GM23338 (cell line): ENCODE measurements at regions not wholly inside any gene's neighbourhood (a gene's known extent, or its start where the extent isn't known, plus 50 kb on each side); places are given as distances from the start of the nearest gene placed in this dataset.

Source experiments
- ATAC-seq: fragments of 200-7000 bp; cut with Tn5 transposase; 3 replicates; pipeline ENCODE4 v1.9.1; 2020
- DNase-seq: peaks from one replicate; pipeline ENCODE4 v3.0.0-alpha.2; 2015; ENCODE audit warnings: low spot score
- H2AFZ ChIP-seq: fragments of 200-600 bp; sonication (generic); 2 replicates; pipeline ENCODE4 v1.8.0; 2016; ENCODE audit warnings: antibody characterized with exemption, mild to moderate bottlenecking, moderate library complexity
- H3F3A ChIP-seq: fragments of 200-600 bp; sonication (generic); replicated peaks from 2 replicates; pipeline ENCODE4 v1.8.0; 2017; ENCODE audit warnings: antibody characterized with exemption, mixed run types, low read depth
- H3K27ac ChIP-seq: fragments of 200-600 bp; sonication (generic); 2 replicates; pipeline ENCODE4 v1.6.1; 2016; ENCODE audit warnings: low read depth
- H3K27me3 ChIP-seq: fragments of 200-600 bp; sonication (generic); 2 replicates; pipeline ENCODE4 v1.8.0; 2016; ENCODE audit warnings: mild to moderate bottlenecking, mixed run types, moderate library complexity; ENCODE audit not compliant: insufficient read depth
- H3K36me3 ChIP-seq: fragments of 200-600 bp; sonication (generic); 2 replicates; pipeline ENCODE4 v1.8.0; 2016; ENCODE audit warnings: mild to moderate bottlenecking; ENCODE audit not compliant: insufficient read depth
- H3K4me1 ChIP-seq: fragments of 200-600 bp; sonication (generic); 2 replicates; pipeline ENCODE4 v1.8.0; 2016; ENCODE audit warnings: mild to moderate bottlenecking, moderate library complexity; ENCODE audit not compliant: insufficient read depth
- H3K4me2 ChIP-seq: fragments of 200-600 bp; sonication (generic); 2 replicates; pipeline ENCODE4 v1.7.1; 2017; ENCODE audit warnings: mixed run types
- H3K4me3 ChIP-seq: fragments of 200-600 bp; sonication (generic); 2 replicates; pipeline ENCODE4 v1.6.1; 2016; ENCODE audit warnings: mixed run types
- H3K79me2 ChIP-seq: fragments of 200-600 bp; sonication (generic); replicated peaks from 2 replicates; pipeline ENCODE4 v1.8.0; 2017; ENCODE audit warnings: mild to moderate bottlenecking; ENCODE audit not compliant: insufficient read depth
- H3K9me2 ChIP-seq: fragments of 200-600 bp; sonication (generic); 2 replicates; pipeline ENCODE4 v1.8.0; 2017; ENCODE audit not compliant: insufficient read depth
- H4K20me1 ChIP-seq: fragments of 200-600 bp; sonication (generic); replicated peaks from 2 replicates; pipeline ENCODE4 v1.8.0; 2017; ENCODE audit warnings: mild to moderate bottlenecking; ENCODE audit not compliant: insufficient read depth
- H3K27ac Mint-ChIP-seq: 2 replicates; pipeline ENCODE4 v1.8.0; 2020; ENCODE audit warnings: inconsistent platforms, mild to moderate bottlenecking, moderate library complexity, mixed read lengths
- H3K27me3 Mint-ChIP-seq: 3 replicates; pipeline ENCODE4 v1.8.0; 2022; ENCODE audit warnings: low read depth, mild to moderate bottlenecking, moderate library complexity, mixed read lengths, inconsistent platforms; ENCODE audit not compliant: insufficient read depth, poor library complexity
- H3K36me3 Mint-ChIP-seq: 3 replicates; pipeline ENCODE4 v1.8.0; 2021; ENCODE audit warnings: low read depth, mild to moderate bottlenecking, inconsistent platforms, moderate library complexity, mixed read lengths
- H3K4me1 Mint-ChIP-seq: 3 replicates; pipeline ENCODE4 v1.8.0; 2020; ENCODE audit warnings: mild to moderate bottlenecking, inconsistent platforms, mixed read lengths
- H3K4me3 Mint-ChIP-seq: 3 replicates; pipeline ENCODE4 v1.8.0; 2021; ENCODE audit warnings: moderate library complexity, mild to moderate bottlenecking, inconsistent platforms, mixed read lengths
- H3K9me3 Mint-ChIP-seq: 3 replicates; pipeline ENCODE4 v1.8.0; 2020; ENCODE audit warnings: moderate library complexity, mild to moderate bottlenecking, inconsistent platforms, mixed read lengths
- CREB1 ChIP-seq: fragments of 250-450 bp; sonication (Bioruptor Pico); IDR thresholded peaks from 2 replicates; pipeline ENCODE4 v1.5.0; 2020; ENCODE audit warnings: low read depth, mild to moderate bottlenecking, moderate library complexity
- EZH2 ChIP-seq: fragments of 200-600 bp; sonication (generic); IDR thresholded peaks from one replicate; pipeline ENCODE4 v1.8.0; 2017; ENCODE audit warnings: antibody characterized with exemption, mild to moderate bottlenecking, low read depth; ENCODE audit not compliant: unreplicated experiment
- EZH2phosphoT487 ChIP-seq: fragments of 200-600 bp; sonication (generic); IDR thresholded peaks from one replicate; pipeline ENCODE4 v1.8.1; 2018; ENCODE audit warnings: antibody characterized with exemption; ENCODE audit not compliant: unreplicated experiment
- JUNB ChIP-seq: IDR thresholded peaks from one replicate; pipeline ENCODE4 v1.6.1; 2016; ENCODE audit warnings: antibody characterized with exemption; ENCODE audit not compliant: unreplicated experiment
- NANOG ChIP-seq: IDR thresholded peaks from 2 replicates; pipeline ENCODE4 v1.6.1; 2016; ENCODE audit warnings: antibody characterized with exemption, borderline replicate concordance
- POLR2AphosphoS5 ChIP-seq: IDR thresholded peaks from 2 replicates; pipeline ENCODE4 v1.6.1; 2016; ENCODE audit warnings: antibody characterized with exemption, low read depth
- STAT1 ChIP-seq: IDR thresholded peaks from one replicate; pipeline ENCODE4 v1.6.1; 2016; ENCODE audit warnings: antibody characterized with exemption; ENCODE audit not compliant: unreplicated experiment
- ZNF114 ChIP-seq: fragments of 250-450 bp; sonication (Bioruptor Pico); IDR thresholded peaks from 2 replicates; pipeline ENCODE4 v1.5.0; 2020; ENCODE audit warnings: mild to moderate bottlenecking, moderate library complexity
- ZNF331 ChIP-seq: fragments of 250-450 bp; sonication (Bioruptor Pico); IDR thresholded peaks from 2 replicates; pipeline ENCODE4 v1.5.0; 2020; ENCODE audit warnings: low read depth, mild to moderate bottlenecking, moderate library complexity
- TF ChIP-seq, protein P1 (sequence below): IDR thresholded peaks from one replicate; pipeline ENCODE4 v1.6.1; 2018; ENCODE audit warnings: antibody characterized with exemption; ENCODE audit not compliant: unreplicated experiment
- TF ChIP-seq, protein P2 (sequence below): IDR thresholded peaks from 2 replicates; pipeline ENCODE4 v1.6.1; 2016; ENCODE audit warnings: antibody characterized with exemption

DNA sequence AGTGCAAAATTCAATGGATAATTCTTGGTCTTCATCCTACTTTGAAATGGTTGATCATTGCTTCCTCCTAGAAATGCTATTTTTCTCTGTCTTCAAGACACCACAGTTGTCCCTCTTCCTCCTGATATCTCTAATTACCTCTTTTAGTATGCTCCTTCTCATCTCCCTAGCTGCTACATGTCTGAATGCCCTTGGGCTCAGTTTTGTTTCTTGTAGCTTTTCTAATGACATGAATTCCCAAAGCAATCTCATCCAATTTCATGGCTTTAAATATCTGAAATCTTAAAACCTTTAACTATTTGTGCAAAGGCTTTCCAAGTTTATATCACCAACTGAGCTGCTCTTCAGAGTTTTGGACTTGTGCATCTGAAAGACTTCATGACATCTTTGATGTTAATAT is 120.2 kb upstream of the RGS17 start (continued):
- TF ChIP-seq JUNB: no peak
- TF ChIP-seq, protein P1, sequence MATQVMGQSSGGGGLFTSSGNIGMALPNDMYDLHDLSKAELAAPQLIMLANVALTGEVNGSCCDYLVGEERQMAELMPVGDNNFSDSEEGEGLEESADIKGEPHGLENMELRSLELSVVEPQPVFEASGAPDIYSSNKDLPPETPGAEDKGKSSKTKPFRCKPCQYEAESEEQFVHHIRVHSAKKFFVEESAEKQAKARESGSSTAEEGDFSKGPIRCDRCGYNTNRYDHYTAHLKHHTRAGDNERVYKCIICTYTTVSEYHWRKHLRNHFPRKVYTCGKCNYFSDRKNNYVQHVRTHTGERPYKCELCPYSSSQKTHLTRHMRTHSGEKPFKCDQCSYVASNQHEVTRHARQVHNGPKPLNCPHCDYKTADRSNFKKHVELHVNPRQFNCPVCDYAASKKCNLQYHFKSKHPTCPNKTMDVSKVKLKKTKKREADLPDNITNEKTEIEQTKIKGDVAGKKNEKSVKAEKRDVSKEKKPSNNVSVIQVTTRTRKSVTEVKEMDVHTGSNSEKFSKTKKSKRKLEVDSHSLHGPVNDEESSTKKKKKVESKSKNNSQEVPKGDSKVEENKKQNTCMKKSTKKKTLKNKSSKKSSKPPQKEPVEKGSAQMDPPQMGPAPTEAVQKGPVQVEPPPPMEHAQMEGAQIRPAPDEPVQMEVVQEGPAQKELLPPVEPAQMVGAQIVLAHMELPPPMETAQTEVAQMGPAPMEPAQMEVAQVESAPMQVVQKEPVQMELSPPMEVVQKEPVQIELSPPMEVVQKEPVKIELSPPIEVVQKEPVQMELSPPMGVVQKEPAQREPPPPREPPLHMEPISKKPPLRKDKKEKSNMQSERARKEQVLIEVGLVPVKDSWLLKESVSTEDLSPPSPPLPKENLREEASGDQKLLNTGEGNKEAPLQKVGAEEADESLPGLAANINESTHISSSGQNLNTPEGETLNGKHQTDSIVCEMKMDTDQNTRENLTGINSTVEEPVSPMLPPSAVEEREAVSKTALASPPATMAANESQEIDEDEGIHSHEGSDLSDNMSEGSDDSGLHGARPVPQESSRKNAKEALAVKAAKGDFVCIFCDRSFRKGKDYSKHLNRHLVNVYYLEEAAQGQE: no peak
- TF ChIP-seq STAT1: no peak
- no peak for TF ChIP-seq CREB1 (CRISPR knock-in tag)
- TF ChIP-seq ZNF331: no peak
- TF ChIP-seq EZH2: no peak
- TF ChIP-seq, protein P2, sequence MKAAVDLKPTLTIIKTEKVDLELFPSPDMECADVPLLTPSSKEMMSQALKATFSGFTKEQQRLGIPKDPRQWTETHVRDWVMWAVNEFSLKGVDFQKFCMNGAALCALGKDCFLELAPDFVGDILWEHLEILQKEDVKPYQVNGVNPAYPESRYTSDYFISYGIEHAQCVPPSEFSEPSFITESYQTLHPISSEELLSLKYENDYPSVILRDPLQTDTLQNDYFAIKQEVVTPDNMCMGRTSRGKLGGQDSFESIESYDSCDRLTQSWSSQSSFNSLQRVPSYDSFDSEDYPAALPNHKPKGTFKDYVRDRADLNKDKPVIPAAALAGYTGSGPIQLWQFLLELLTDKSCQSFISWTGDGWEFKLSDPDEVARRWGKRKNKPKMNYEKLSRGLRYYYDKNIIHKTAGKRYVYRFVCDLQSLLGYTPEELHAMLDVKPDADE: no peak
- TF ChIP-seq POLR2AphosphoS5: no peak
- TF ChIP-seq ZNF114 (CRISPR knock-in tag): no peak
- no peak for TF ChIP-seq EZH2phosphoT487

DNA sequence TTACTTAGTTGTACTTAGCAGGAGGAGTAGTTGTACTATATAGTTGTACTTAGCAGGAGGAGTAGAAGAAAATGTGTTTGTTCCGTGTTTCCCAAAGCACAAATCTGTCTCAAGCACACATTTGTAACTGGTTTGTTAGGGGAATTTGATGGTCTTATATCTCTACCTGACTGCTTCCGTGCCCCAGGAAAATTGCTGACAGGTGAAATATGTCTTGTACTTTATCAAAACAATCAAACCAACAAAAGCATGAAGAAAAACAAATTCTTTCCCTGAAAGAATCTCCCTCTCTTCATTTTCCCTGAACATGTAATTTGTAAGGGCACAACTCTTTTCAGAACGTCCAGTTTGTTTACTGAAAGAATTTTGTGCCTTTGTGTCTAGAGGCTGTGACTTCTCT is 106.6 kb upstream of the RGS17 start:
- H3K4me3 Mint-ChIP-seq: no peak overlapping the region
- H3K79me2 ChIP-seq: no peaks in the 10 kb centered on the region
- H3K36me3 ChIP-seq: no peaks in the 10 kb centered on the region
- H3K4me2 ChIP-seq: no peak overlapping the region
- no peak overlapping the region for H3K4me3 ChIP-seq
- H3K27ac Mint-ChIP-seq: no peak overlapping the region
- H4K20me1 ChIP-seq: no peaks in the 10 kb centered on the region
- H2AFZ ChIP-seq: no peak overlapping the region
- peaks cover 2% of the 10 kb centered on the region; the same call in 1 of the 3 replicates for H3K9me3 Mint-ChIP-seq
- DNase-seq (no peak), ATAC-seq (no peak)
- no peaks in the 10 kb centered on the region for H3F3A ChIP-seq
- H3K27me3 Mint-ChIP-seq: no peaks in the 10 kb centered on the region
- no peaks in the 10 kb centered on the region for H3K27me3 ChIP-seq
- H3K9me2 ChIP-seq: no peaks in the 10 kb centered on the region
- no peaks in the 10 kb centered on the region for H3K4me1 Mint-ChIP-seq
- no peaks in the 10 kb centered on the region; the same call in 2 of the 3 replicates for H3K36me3 Mint-ChIP-seq
- no peak overlapping the region for H3K27ac ChIP-seq
- no peaks in the 10 kb centered on the region for H3K4me1 ChIP-seq
- no peak for TF ChIP-seq CREB1 (CRISPR knock-in tag)
- TF ChIP-seq EZH2phosphoT487: no peak
- no peak for TF ChIP-seq NANOG
- TF ChIP-seq POLR2AphosphoS5: no peak
- TF ChIP-seq, protein P1: no peak
- no peak for TF ChIP-seq ZNF114 (CRISPR knock-in tag)
- TF ChIP-seq STAT1: no peak
- TF ChIP-seq, protein P2: no peak
